ENCODE measurements at regions not wholly inside any gene's neighbourhood (a gene's known extent, or its start where the extent isn't known, plus 50 kb on each side); places are given as distances from the start of the nearest gene placed in this dataset.

- CTCF ChIA-PET = no interaction called here
- H3K9me3 ChIP-seq (ENCODE audit: low read depth, low read length, poor library complexity, severe bottlenecking) = no peaks in the 10 kb centered on the region
- H3K4me1 ChIP-seq (ENCODE audit: insufficient read depth, low read length, poor library complexity, severe bottlenecking) = peaks cover 13% of the 10 kb centered on the region
- BruUV-seq (replicated peaks) = no TSS peak
- peak overlapping the region; percentile 35 for H3K4me3 ChIP-seq (ENCODE audit: low read depth, low read length, poor library complexity, severe bottlenecking)
- POLR2A ChIA-PET (ENCODE audit: low non-redundant PET) = interaction anchor here (0.5 kb wide), 1 partner anchor 9 kb away, joined by 3 read pairs; no protein-coding TSS in a partner anchor
- H3K36me3 ChIP-seq (ENCODE audit: insufficient read depth, low read length, poor library complexity, severe bottlenecking) = no peaks in the 10 kb centered on the region
- no peak for DNase-seq (ENCODE audit: low spot score)
- intact Hi-C loops (cut with micrococcal nuclease; ENCODE audit: unreplicated experiment) = loop anchor here (5.0 kb wide), 1 partner anchor 184 kb away; no protein-coding TSS in a partner anchor
- no peak for TF ChIP-seq CTCF (conservative IDR thresholded peaks at IDR 0.05; ENCODE audit: low read depth, low read length)
- peak overlapping the region; percentile 95 for H3K27ac ChIP-seq (ENCODE audit: low read depth, low read length, poor library complexity, severe bottlenecking)
- no peaks in the 10 kb centered on the region for H3K27me3 ChIP-seq (replicated peaks; ENCODE audit: insufficient read depth, low read depth, low read length, poor library complexity)
Observed at GRCh38 chr2:144333143-144333555, 186.8 kb downstream of the ZEB2 start.

GRCh38 chr2:144332356-144333142 is 187.4 kb downstream of the ZEB2 start:
- intact Hi-C loops (cut with micrococcal nuclease; ENCODE audit: unreplicated experiment) = loop anchor here (5.0 kb wide), 1 partner anchor 185 kb away; no protein-coding TSS in a partner anchor
- POLR2A ChIA-PET (ENCODE audit: low non-redundant PET) = interaction anchor here (0.5 kb wide), 1 partner anchor 10 kb away, joined by 3 read pairs; no protein-coding TSS in a partner anchor
- CTCF ChIA-PET = no interaction called here
- Histone ChIP-seq H3K36me3 (ENCODE audit: insufficient read depth, low read length, poor library complexity, severe bottlenecking) (no peaks in the 10 kb centered on the region), H3K27me3 (replicated peaks; ENCODE audit: insufficient read depth, low read depth, low read length, poor library complexity) (no peaks in the 10 kb centered on the region), H3K27ac (ENCODE audit: low read depth, low read length, poor library complexity, severe bottlenecking) (peak overlapping the region; percentile 95), H3K9me3 (ENCODE audit: low read depth, low read length, poor library complexity, severe bottlenecking) (no peaks in the 10 kb centered on the region), H3K4me1 (ENCODE audit: insufficient read depth, low read length, poor library complexity, severe bottlenecking) (peaks cover 13% of the 10 kb centered on the region), H3K4me3 (ENCODE audit: low read depth, low read length, poor library complexity, severe bottlenecking) (peak overlapping the region; percentile 60)
- DNase-seq (ENCODE audit: low spot score) = peak; percentile 94
- BruUV-seq (replicated peaks) = TSS peak; percentile 91
- TF ChIP-seq CTCF (conservative IDR thresholded peaks at IDR 0.05; ENCODE audit: low read depth, low read length) (no peak), EZH2 (IDR thresholded peaks at IDR 0.05; ENCODE audit: borderline replicate concordance, low read depth, low read length, poor library complexity, severe bottlenecking) (no peak)

GRCh38 chr2:144331674-144332355 is 188.1 kb downstream of the ZEB2 start:
- POLR2A ChIA-PET (ENCODE audit: low non-redundant PET) = no interaction called here

More at GRCh38 chr2:144331674-144332355, 188.1 kb downstream of the ZEB2 start:
- TF ChIP-seq CTCF (conservative IDR thresholded peaks at IDR 0.05; ENCODE audit: low read depth, low read length) (0 out of 2 replicates have a peak, but pooled peaks have one; percentile 17), EZH2 (IDR thresholded peaks at IDR 0.05; ENCODE audit: borderline replicate concordance, low read depth, low read length, poor library complexity, severe bottlenecking) (no peak)
- Histone ChIP-seq H3K36me3 (ENCODE audit: insufficient read depth, low read length, poor library complexity, severe bottlenecking) (no peaks in the 10 kb centered on the region), H3K4me1 (ENCODE audit: insufficient read depth, low read length, poor library complexity, severe bottlenecking) (peaks cover 13% of the 10 kb centered on the region), H3K27me3 (replicated peaks; ENCODE audit: insufficient read depth, low read depth, low read length, poor library complexity) (no peaks in the 10 kb centered on the region), H3K4me3 (ENCODE audit: low read depth, low read length, poor library complexity, severe bottlenecking) (peak overlapping the region; percentile 60), H3K9me3 (ENCODE audit: low read depth, low read length, poor library complexity, severe bottlenecking) (no peaks in the 10 kb centered on the region), H3K27ac (ENCODE audit: low read depth, low read length, poor library complexity, severe bottlenecking) (peak overlapping the region; percentile 95)
- intact Hi-C loops (cut with micrococcal nuclease; ENCODE audit: unreplicated experiment) = loop anchor here (5.0 kb wide), 1 partner anchor 185 kb away; no protein-coding TSS in a partner anchor
- no peak for DNase-seq (ENCODE audit: low spot score)
- CTCF ChIA-PET = no interaction called here
- BruUV-seq (replicated peaks) = no TSS peak
